ENCODE measurements at regions not wholly inside any gene's neighbourhood (a gene's known extent, or its start where the extent isn't known, plus 50 kb on each side); places are given as distances from the start of the nearest gene placed in this dataset.

GRCh38 chr5:111976705-111977435 is 219.9 kb upstream of the NREP start:
- TF ChIP-seq, protein P1, sequence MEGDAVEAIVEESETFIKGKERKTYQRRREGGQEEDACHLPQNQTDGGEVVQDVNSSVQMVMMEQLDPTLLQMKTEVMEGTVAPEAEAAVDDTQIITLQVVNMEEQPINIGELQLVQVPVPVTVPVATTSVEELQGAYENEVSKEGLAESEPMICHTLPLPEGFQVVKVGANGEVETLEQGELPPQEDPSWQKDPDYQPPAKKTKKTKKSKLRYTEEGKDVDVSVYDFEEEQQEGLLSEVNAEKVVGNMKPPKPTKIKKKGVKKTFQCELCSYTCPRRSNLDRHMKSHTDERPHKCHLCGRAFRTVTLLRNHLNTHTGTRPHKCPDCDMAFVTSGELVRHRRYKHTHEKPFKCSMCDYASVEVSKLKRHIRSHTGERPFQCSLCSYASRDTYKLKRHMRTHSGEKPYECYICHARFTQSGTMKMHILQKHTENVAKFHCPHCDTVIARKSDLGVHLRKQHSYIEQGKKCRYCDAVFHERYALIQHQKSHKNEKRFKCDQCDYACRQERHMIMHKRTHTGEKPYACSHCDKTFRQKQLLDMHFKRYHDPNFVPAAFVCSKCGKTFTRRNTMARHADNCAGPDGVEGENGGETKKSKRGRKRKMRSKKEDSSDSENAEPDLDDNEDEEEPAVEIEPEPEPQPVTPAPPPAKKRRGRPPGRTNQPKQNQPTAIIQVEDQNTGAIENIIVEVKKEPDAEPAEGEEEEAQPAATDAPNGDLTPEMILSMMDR (IDR thresholded peaks at IDR 0.05; ENCODE audit: low read depth, low read length), result no peak
- no peak for TF ChIP-seq POLR2A (IDR thresholded peaks at IDR 0.05; ENCODE audit: extremely low read depth, insufficient read length)
